Endodermal cell (in vitro differentiated cells): ENCODE measurements at regions not wholly inside any gene's neighbourhood (a gene's known extent, or its start where the extent isn't known, plus 50 kb on each side); places are given as distances from the start of the nearest gene placed in this dataset.

Experiments used
- DNase-seq: peaks from one replicate; pipeline ENCODE4 v3.0.0-alpha.2; 2017
- H3K27ac ChIP-seq: 2 replicates; pipeline ENCODE4 v1.5.1; 2013; ENCODE audit warnings: mild to moderate bottlenecking, low read depth, low read length, moderate library complexity
- H3K27me3 ChIP-seq: 2 replicates; pipeline ENCODE4 v1.6.1; 2013; ENCODE audit warnings: mild to moderate bottlenecking, low read length, moderate library complexity; ENCODE audit not compliant: insufficient read depth, control insufficient read depth, poor library complexity, severe bottlenecking
- H3K36me3 ChIP-seq: 2 replicates; pipeline ENCODE4 v1.7.0; 2013; ENCODE audit warnings: mild to moderate bottlenecking, low read length, moderate library complexity; ENCODE audit not compliant: control insufficient read depth, insufficient read depth
- H3K4me1 ChIP-seq: one replicate; pipeline ENCODE4 v1.7.0; 2013; ENCODE audit warnings: low read length; ENCODE audit not compliant: control insufficient read depth, insufficient read depth
- H3K4me3 ChIP-seq: 2 replicates; pipeline ENCODE4 v1.5.1; 2013; ENCODE audit warnings: mild to moderate bottlenecking, low read length, moderate library complexity
- H3K9ac ChIP-seq: 2 replicates; pipeline ENCODE4 v1.6.1; 2013; ENCODE audit warnings: mild to moderate bottlenecking, low read length, moderate library complexity; ENCODE audit not compliant: poor library complexity, severe bottlenecking; ENCODE audit errors: extremely low read depth
- H3K9me3 ChIP-seq: 2 replicates; pipeline ENCODE4 v1.6.1; 2013; ENCODE audit warnings: mild to moderate bottlenecking, low read length, moderate library complexity; ENCODE audit not compliant: control insufficient read depth
- H3K27ac Mint-ChIP-seq: 2 replicates; pipeline ENCODE4 v1.8.0; 2020; ENCODE audit warnings: mixed read lengths
- H3K27me3 Mint-ChIP-seq: 2 replicates; pipeline ENCODE4 v1.8.0; 2021; ENCODE audit warnings: mild to moderate bottlenecking, mixed read lengths; ENCODE audit not compliant: insufficient read depth
- H3K36me3 Mint-ChIP-seq: 2 replicates; pipeline ENCODE4 v1.8.0; 2020; ENCODE audit warnings: low read depth, mixed read lengths
- H3K4me1 Mint-ChIP-seq: 2 replicates; pipeline ENCODE4 v1.8.0; 2020; ENCODE audit warnings: mixed read lengths
- H3K4me3 Mint-ChIP-seq: 2 replicates; pipeline ENCODE4 v1.8.0; 2020; ENCODE audit warnings: mild to moderate bottlenecking, moderate library complexity, mixed read lengths
- H3K9me3 Mint-ChIP-seq: 2 replicates; pipeline ENCODE4 v1.8.0; 2020; ENCODE audit warnings: mild to moderate bottlenecking, mixed read lengths
- CTCF ChIP-seq: fragments of 200-600 bp; sonication (generic); conservative IDR thresholded peaks from 2 replicates; pipeline ENCODE4 v1.5.0; 2021; ENCODE audit warnings: antibody characterized with exemption, mild to moderate bottlenecking
- WGBS, 2 experiments: methylation state at CpG; one replicate each; pipeline versions ENCODE4 v1.1.5 to v1.1.7; 2013; ENCODE audit warnings: missing lambda C conversion rate in 2 of 2, mixed read lengths in 1 of 2; ENCODE audit not compliant: insufficient coverage in 1 of 2, insufficient read length in 1 of 2; 5-methylcytosine and 5-hydroxymethylcytosine counted together

GRCh38 chr21:17088500-17088899, 424.3 kb upstream of the CXADR start:
- 92 to 100% methylated on average over 1 to 4 of the region's 4 CpGs for WGBS, 2 experiments
- H3K9ac ChIP-seq: no peak overlapping the region
- Mint-ChIP-seq H3K9me3 (peaks cover 7% of the 10 kb centered on the region), H3K27me3 (no peaks in the 10 kb centered on the region), H3K36me3 (no peaks in the 10 kb centered on the region), H3K27ac (no peak overlapping the region), H3K4me3 (no peak overlapping the region), H3K4me1 (peaks cover 2% of the 10 kb centered on the region)
- no peak overlapping the region for H3K27ac ChIP-seq
- H3K4me3 ChIP-seq: no peak overlapping the region
- DNase-seq: no peak
- no peaks in the 10 kb centered on the region for H3K9me3 ChIP-seq
- no peaks in the 10 kb centered on the region for H3K36me3 ChIP-seq
- no peaks in the 10 kb centered on the region for H3K4me1 ChIP-seq
- no peaks in the 10 kb centered on the region for H3K27me3 ChIP-seq
- TF ChIP-seq CTCF: no peak

GRCh38 chr21:17089091-17089491, 423.8 kb upstream of the CXADR start:
- Histone ChIP-seq H3K9me3 (no peaks in the 10 kb centered on the region), H3K27me3 (no peaks in the 10 kb centered on the region), H3K4me3 (no peak overlapping the region), H3K9ac (no peak overlapping the region), H3K27ac (no peak overlapping the region), H3K4me1 (no peaks in the 10 kb centered on the region), H3K36me3 (no peaks in the 10 kb centered on the region)
- Mint-ChIP-seq H3K4me3 (no peak overlapping the region), H3K4me1 (peaks cover 2% of the 10 kb centered on the region), H3K9me3 (peaks cover 6% of the 10 kb centered on the region), H3K27ac (no peak overlapping the region), H3K27me3 (no peaks in the 10 kb centered on the region), H3K36me3 (no peaks in the 10 kb centered on the region)
- 80 to 92% methylated on average over 1 of the region's 1 CpG for WGBS, 2 experiments
- TF ChIP-seq CTCF: no peak
- no peak for DNase-seq

GRCh38 chr21:17101696-17102095, 411.1 kb upstream of the CXADR start:
- no peak overlapping the region for H3K27ac Mint-ChIP-seq
- peaks cover 16% of the 10 kb centered on the region for H3K9me3 Mint-ChIP-seq
- H3K27me3 Mint-ChIP-seq: no peaks in the 10 kb centered on the region
- no peaks in the 10 kb centered on the region for H3K4me1 ChIP-seq
- no peak overlapping the region for H3K4me3 Mint-ChIP-seq
- H3K36me3 ChIP-seq: no peaks in the 10 kb centered on the region
- H3K9ac ChIP-seq: no peak overlapping the region
- H3K4me1 Mint-ChIP-seq: no peaks in the 10 kb centered on the region
- H3K36me3 Mint-ChIP-seq: peaks cover 2% of the 10 kb centered on the region
- no peak overlapping the region for H3K27ac ChIP-seq
- H3K27me3 ChIP-seq: no peaks in the 10 kb centered on the region
- no peak overlapping the region for H3K4me3 ChIP-seq
- TF ChIP-seq CTCF: no peak
- peaks cover 10% of the 10 kb centered on the region for H3K9me3 ChIP-seq
- no peak for DNase-seq
